ENCODE measurements at regions not wholly inside any gene's neighbourhood (a gene's known extent, or its start where the extent isn't known, plus 50 kb on each side); places are given as distances from the start of the nearest gene placed in this dataset.
A peak's percentile ranks its signal among the peaks of the same experiment; 100 is the strongest.

DNA sequence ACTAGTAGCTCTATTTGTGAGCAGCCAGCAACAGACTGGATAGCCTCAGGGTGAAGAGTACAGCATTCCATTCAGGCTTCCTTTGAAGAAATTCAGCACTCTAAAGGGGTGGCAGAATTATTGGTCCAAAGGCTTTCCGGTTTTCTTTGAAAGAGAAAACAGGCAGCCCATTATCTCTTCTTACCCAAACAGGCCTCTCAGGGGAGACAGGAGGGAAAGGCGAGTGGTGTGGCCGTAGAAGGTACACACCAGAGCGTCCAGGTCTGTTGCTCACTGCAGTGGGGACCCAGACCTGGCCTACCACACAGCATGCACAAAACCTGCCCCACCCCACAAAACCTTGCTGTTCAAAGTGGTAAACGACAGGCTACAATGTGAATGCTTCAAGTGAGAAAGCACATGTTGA lies 83.3 kb downstream of the ZNF608 start:
- DNase-seq = no peak

DNA sequence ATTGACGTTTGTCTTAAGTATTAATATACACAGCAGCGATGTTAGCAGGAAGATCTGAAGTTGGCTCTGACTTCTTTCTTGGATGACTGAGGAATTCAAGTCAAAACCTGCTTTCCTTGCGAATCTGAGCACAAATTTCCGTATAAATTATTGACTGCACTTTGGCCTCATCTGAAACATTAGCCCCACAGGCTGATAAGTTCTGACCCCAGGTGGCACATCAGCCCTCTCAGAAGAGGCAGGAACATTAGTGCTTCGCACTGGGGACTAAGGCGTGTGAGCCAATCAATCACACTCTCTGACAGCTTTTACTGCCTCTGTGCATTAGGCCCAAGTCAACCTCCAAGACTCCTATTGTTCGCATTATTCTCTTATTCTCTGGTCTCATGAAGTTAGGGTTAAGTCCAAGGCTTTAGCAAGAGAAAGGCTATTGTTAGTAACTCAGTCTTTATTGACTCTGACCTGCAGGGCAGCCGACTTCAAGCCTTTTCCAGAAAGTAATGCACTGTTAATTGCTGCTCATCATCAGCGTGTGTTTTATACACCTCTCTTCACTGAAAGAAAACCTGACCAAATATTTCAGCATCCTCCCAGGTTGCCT lies 84.2 kb downstream of the ZNF608 start:
- no peak for DNase-seq

DNA sequence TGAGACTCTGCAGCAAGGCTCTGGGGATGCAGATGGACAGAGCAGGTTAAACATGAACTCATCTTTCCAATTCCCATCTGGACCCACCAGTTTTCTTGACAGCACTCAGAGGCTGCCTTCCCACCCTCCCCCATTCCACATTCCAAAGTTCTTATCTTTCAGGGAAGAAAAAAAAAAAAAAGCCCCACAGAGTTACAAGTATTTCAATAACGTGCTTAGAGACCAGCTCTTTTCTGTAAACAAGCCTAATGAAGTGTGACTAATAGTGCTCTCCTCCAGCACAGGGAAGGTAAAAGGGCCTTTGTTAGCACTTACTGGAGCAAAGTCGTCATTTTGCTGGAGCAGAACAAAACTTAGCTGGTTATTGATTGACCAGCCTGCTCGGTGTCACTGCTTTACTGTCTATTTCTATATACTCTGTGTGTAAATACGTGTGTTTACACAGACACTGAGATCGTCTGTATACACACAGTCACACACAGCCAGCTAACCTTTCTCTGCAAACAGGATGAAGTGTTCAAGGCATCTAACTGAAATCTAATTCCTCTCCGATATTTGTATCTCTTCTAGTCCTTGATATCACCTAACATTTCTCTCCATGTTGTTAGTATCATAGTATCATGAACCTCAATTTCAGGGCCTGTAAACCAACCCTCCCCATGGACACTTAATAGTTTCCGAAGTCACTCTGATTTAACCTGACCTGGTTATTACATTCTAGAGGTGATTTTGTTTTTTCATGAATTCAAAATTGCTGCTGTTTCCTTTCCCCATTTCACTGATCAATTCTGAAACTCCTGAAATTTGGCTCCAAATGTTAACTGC lies 84.9 kb downstream of the ZNF608 start:
- DNase-seq = peak; percentile 60

DNA sequence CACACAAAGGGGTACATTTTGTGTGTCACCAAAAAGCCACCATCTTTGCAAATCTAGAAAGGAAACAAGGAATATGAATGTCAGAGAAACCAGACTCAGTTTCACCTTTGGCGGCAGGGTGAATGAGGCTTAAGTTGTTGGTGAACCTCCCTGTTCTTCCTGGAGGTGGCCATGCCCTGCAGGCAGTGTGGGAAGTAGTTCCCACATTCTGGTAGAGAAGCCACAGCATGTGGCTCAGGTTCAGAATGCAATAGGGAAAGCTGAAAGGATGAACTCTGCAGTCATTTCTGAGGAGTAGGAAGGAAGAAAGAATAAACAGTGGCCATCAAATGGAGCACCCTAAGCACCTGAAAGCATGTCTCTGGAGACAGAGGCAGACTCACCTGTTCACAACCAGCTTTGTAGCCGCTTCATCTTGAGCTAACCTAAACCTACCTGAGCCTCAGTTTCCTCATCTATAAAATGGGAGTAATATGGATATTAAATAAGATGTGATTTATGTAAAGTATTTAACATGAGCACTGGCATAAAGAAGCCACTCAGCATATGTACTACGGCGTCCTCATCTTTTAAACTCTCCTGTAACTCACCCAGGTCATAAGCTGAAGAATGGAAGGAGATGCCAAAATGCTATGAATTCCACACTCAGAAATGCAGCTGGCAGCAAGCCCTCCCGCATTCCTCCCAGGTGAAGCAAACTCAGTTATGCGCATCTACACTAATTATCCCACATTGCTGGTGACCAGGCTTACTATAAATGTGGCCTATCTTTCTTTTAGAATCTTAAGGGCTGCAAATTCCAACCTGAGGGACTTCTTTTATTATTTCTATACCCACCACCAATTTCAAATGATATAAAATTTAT lies 86.0 kb downstream of the ZNF608 start:
- DNase-seq = no peak

DNA sequence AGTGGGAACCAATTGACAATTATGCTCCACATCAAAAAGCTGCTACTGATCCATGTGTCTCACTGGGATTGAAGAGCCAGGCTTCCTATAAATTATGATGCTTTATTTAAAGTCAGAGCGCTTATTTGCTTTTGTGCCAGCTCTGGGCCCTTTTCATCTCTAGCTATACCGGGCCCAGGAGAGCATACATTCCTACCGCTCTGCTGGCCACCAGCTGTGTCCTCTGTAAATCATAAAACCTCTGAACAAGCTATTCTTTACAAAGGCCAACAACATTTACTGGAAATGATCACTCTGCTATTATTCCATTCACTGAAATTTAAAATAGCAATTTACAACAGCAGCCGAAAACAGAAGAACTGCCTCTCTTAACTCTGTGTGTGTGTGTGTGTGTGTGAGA lies 86.6 kb downstream of the ZNF608 start:
- DNase-seq = no peak

- no peak for DNase-seq
Observed at GRCh38 chr5:124658867-124659557, 87.4 kb downstream of the ZNF608 start.

DNA sequence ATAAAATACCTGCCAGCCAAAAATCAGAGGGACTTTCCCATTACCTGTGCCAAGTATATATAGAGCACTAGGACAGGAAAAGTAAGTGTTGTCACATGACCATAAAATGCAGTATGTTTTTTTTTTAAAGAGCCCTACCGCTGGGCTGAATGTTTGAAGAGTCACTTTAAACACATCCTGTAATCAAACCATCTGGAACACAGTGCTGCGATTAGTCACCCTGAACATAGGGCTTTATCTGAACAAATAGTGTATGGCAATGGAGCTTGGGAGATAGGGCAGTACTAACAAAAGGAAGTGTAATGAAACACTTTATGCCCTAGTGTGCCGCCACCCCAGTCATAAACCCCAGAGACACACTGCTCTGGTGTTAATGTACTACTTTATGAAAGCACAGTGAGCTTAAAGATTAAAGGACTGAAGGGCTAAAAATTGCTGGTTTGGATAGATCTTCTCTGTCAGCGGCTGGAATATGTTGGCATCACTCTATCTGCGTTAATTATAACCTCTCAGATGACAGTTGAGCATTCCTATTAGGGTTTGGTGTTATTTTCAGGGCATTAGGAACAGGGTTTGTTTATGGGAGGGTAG lies 90.4 kb downstream of the ZNF608 start:
- DNase-seq = peak; percentile 85

DNA sequence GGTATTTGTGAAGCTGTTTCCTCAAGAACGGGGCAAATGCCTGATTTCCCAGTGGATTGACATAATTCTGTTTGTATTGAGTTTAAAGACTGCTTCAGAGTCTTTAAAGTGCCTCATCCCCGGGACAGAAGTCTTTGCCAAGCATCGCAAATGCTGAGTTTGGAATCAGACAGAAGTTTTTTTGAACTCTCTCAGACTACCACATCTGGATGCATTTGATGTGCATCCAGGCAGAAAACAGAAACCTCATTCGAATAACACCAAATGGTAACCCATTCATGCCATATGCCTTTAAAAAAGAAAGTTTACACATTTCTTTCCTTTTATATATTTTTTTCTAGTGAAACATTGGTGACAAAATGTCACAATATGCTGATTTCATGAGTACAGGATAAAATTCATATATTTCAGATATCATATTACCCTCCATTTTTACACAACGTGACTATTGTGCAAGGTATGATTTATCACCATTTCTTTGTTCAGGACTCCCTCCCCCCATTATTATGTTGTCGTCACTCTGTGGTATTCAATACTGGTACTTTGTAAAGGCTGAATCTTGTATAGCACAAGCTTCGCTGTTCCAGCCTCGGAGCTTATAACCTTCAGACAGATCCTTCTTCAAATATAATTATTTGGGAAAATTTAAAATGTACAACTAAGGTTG lies 91.1 kb downstream of the ZNF608 start:
- no peak for DNase-seq

GRCh38 chr5:124654418-124654817 lies 92.0 kb downstream of the ZNF608 start:
- no peak for DNase-seq

GRCh38 chr5:124653666-124654065 lies 92.8 kb downstream of the ZNF608 start:
- DNase-seq = no peak

DNA sequence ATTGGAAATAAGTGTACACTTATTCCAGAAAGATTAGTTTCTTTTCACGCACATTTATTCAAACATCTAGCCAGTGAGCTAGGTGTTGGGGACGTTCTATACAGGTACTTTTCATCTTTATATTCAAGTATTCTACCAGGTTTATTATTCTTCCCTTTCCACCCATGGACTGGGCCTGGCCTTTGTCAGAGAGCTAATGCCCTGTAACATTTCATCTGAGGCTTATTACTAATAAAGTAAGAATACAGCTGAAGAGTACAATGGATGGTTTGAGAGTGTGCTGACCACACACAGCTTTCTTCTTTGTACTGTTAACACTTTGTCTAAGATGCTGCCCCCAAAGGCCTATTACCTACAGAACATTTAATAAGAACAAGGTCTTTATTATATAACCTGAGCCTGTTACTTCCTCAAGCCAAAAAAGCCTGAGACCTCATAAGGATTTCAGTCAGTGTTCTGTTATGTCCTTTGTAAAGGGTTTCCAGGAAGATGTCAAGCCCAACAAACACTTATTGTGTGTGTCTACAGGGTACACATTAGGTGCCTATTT lies 93.5 kb downstream of the ZNF608 start:
- DNase-seq = no peak

DNA sequence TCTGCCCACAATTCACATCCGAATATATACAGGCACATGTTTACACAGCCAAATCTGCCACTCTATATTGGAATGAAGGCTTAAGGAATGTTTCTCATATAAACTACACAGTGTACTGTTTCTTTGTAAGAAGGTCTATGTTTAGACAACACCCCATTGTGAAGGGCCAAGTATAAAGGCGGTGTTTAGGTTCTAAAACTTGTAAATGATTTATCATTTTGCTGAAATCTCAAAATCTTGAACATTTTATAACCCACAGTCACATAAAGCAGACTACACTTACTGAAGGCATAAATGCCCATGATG lies 94.0 kb downstream of the ZNF608 start:
- DNase-seq = no peak

DNA sequence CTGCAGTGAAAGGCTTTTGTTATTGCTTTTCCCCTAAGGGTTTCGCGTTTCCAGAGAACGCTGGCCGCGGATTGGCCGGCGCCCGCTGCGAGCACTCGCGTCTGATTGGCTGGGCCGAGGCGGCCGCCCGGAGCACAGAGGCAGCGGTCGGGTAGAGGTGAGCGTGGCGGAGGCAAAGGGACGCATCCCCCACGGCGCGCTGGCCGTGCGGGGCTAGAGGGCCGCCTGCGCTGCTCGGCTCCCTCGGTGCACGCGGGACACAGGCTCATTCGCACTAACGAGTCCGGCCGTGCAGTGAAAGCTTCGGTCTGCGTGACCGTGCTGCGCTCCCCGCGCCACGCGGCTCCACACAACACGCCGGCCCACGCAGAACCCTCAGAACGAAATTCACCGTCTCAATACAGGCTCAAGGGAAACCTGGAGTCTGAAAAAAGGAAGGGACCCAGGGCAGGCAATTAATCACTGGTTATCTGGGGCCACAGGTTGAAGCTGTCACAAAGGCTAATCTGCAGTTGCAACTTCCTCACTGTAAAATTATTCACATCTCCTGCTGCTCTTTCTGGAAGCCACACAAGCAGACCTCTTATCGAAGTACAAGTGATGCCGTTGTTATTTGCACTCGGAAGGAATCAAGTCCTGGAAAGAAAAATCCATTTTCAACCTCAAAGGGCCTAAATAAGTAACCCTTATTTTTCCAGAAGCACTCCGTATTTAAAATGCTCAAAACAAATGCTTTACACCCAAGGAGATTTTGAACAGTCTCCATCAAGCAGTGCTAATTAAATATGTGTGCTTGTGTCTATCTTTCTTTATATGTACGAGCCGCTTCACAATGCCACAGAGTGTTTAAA lies 94.6 kb downstream of the ZNF608 start:
- peak; percentile 59 for DNase-seq

DNA sequence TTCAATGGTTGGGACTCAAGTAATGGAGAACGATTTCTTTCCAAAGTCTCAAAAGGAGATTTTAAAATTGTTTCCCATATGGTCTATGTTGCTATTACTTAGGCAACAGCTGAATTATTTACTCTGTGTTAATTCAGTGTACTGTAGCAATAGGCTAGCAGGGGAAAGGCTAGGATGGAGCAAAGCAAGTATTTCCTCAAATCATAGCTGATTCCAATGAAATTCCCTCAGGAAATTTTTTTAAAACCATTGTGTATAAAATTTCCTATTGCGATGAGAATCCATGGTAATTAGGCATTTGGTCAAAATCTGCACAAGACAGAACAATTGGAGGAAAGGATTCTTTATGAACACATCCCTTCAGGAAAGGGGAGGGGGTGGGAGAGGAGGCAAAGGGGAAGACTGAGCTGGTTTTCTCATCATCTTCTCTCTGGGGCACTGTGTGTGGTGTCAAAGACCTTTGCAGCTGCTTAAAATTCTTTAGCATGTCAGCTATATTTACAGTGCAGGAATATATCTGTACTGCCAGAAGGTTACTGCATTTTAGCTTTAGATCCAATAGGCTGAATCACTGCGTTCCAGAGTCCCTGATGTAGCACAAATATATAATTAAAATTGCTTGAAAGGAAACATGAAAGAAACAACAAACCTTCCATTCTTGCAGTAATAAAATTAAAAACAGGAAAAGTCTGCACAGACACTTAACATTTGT lies 95.3 kb downstream of the ZNF608 start:
- DNase-seq = no peak

- no peak for DNase-seq
Observed at GRCh38 chr5:124650147-124650561, 96.3 kb downstream of the ZNF608 start.

DNA sequence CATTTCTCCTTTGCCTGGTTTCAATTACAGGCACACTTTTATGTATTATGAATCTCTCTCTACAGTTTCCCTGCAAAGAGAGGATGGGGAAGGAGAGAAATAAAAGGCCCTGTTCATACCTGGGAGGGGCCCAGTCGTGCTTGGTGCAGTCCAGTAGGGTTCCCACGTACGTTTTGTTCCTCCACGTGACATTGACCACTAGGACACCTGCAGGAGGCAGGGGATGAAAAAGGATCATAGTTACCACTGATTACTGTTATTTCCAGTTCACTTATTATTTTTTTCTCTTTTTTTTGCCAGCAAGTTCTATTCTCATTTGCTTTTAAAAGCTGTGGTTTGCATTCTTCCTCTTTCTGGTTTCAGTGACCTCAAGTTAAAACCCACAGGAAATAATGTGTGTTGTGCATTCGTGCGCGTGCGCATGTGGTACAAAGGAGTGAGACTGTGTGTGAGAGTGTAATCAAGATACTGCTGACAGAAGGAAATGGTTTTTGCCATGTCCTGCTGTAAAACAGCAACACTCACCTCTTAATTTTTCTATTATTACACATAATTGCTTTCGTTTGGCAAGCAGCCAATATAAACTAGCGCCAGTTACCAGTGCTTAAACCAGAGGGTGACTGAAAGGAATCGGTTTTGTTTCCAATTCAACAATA lies 96.8 kb downstream of the ZNF608 start:
- peak; percentile 63 for DNase-seq

- DNase-seq = no peak
Observed at GRCh38 chr5:124648902-124649467, 97.5 kb downstream of the ZNF608 start.

GRCh38 chr5:124647352-124647751 lies 99.1 kb downstream of the ZNF608 start:
- DNase-seq = no peak

GRCh38 chr5:124645396-124645795 lies 101.0 kb downstream of the ZNF608 start:
- no peak for DNase-seq
